WERI-Rb-1 (cell line): ENCODE measurements at regions not wholly inside any gene's neighbourhood (a gene's known extent, or its start where the extent isn't known, plus 50 kb on each side); places are given as distances from the start of the nearest gene placed in this dataset.

Source experiments
- DNase-seq: peaks from one replicate; pipeline ENCODE4 v3.0.0-alpha.2; 2020
- H3K27ac ChIP-seq: fragments of 250-450 bp; sonication (Bioruptor Pico); 2 replicates; pipeline ENCODE4 v1.5.1; 2020; ENCODE audit warnings: mild to moderate bottlenecking, moderate library complexity
- H3K27me3 ChIP-seq: fragments of 250-450 bp; sonication (Bioruptor Pico); 2 replicates; pipeline ENCODE4 v1.5.1; 2021; ENCODE audit warnings: mild to moderate bottlenecking, low read depth, moderate library complexity; ENCODE audit not compliant: insufficient read depth, severe bottlenecking
- H3K36me3 ChIP-seq: fragments of 250-450 bp; sonication (Bioruptor Pico); 2 replicates; pipeline ENCODE4 v1.5.1; 2020; ENCODE audit warnings: mild to moderate bottlenecking, moderate library complexity
- H3K4me3 ChIP-seq: 2 replicates; pipeline ENCODE4 v1.5.1; 2011; ENCODE audit warnings: low read depth, mild to moderate bottlenecking, control low read depth, low read length
- H3K9me3 ChIP-seq: fragments of 250-450 bp; sonication (Bioruptor Pico); 2 replicates; pipeline ENCODE4 v1.5.1; 2021; ENCODE audit warnings: mild to moderate bottlenecking, moderate library complexity; ENCODE audit not compliant: severe bottlenecking
- CTCF ChIP-seq: IDR thresholded peaks from 2 replicates; pipeline ENCODE4 v1.5.1; 2011; ENCODE audit warnings: low read depth, mild to moderate bottlenecking, control low read depth, inconsistent platforms, low read length

GRCh38 chr6:140487586-140487985 is 1113.1 kb upstream of the CITED2 start:
- no peak for DNase-seq
- Histone ChIP-seq H3K9me3 (no peaks in the 10 kb centered on the region), H3K4me3 (no peak overlapping the region), H3K36me3 (no peaks in the 10 kb centered on the region), H3K27me3 (no peaks in the 10 kb centered on the region), H3K27ac (no peak overlapping the region)
- no peak for TF ChIP-seq CTCF

- H3K36me3 ChIP-seq = no peaks in the 10 kb centered on the region
- H3K27ac ChIP-seq = no peak overlapping the region
- no peak for TF ChIP-seq CTCF
- DNase-seq = no peak
- no peaks in the 10 kb centered on the region for H3K27me3 ChIP-seq
- H3K4me3 ChIP-seq = no peak overlapping the region
- no peaks in the 10 kb centered on the region for H3K9me3 ChIP-seq
Observed at GRCh38 chr6:140486450-140487361, 1112.3 kb upstream of the CITED2 start.

GRCh38 chr6:140485740-140486449 is 1111.4 kb upstream of the CITED2 start:
- DNase-seq = no peak
- Histone ChIP-seq H3K27me3 (no peaks in the 10 kb centered on the region), H3K4me3 (no peak overlapping the region), H3K27ac (no peak overlapping the region), H3K9me3 (no peaks in the 10 kb centered on the region), H3K36me3 (no peaks in the 10 kb centered on the region)
- no peak for TF ChIP-seq CTCF

- TF ChIP-seq CTCF = no peak
- Histone ChIP-seq H3K27ac (no peak overlapping the region), H3K4me3 (no peak overlapping the region), H3K27me3 (no peaks in the 10 kb centered on the region), H3K9me3 (no peaks in the 10 kb centered on the region), H3K36me3 (no peaks in the 10 kb centered on the region)
- DNase-seq = no peak
Observed at GRCh38 chr6:140480852-140481251, 1106.4 kb upstream of the CITED2 start.

GRCh38 chr6:140478631-140479030 is 1104.2 kb upstream of the CITED2 start:
- Histone ChIP-seq H3K27me3 (no peaks in the 10 kb centered on the region), H3K36me3 (no peaks in the 10 kb centered on the region), H3K27ac (no peak overlapping the region), H3K4me3 (no peak overlapping the region), H3K9me3 (no peaks in the 10 kb centered on the region)
- TF ChIP-seq CTCF = no peak
- DNase-seq = no peak
